IMR-90 (cell line): ENCODE measurements at regions not wholly inside any gene's neighbourhood (a gene's known extent, or its start where the extent isn't known, plus 50 kb on each side); places are given as distances from the start of the nearest gene placed in this dataset.

ENCODE experiments used
- ATAC-seq: fragments of 200-7000 bp; cut with Tn5 transposase; 2 replicates; pipeline ENCODE4 v1.9.1; 2020; ENCODE audit warnings: low read depth, mild to moderate bottlenecking, moderate library complexity
- BruUV-seq: library from RNA; stranded (reverse); fragments of 400-500 nt; replicated peaks from 2 replicates; lab custom pipeline; 2021; lab: Mats Ljungman, UMichigan
- CTCF ChIA-PET: fragments of 300-600 bp; formaldehyde crosslinking; extraction: SDS; loops from one replicate; lab custom pipeline; 2021; ENCODE audit warnings: antibody characterized with exemption; lab: Yijun Ruan, JAX
- POLR2A ChIA-PET: fragments of 300-600 bp; sonication (Branson Sonifier 250); formaldehyde crosslinking; loops from one replicate; lab custom pipeline; 2022; ENCODE audit warnings: antibody characterized with exemption; ENCODE audit not compliant: unreplicated experiment; lab: Charles Lee
- DNase-seq: peaks from one replicate; pipeline ENCODE4 v3.0.0; 2013
- H2AFZ ChIP-seq: replicated peaks from 2 replicates; pipeline ENCODE3; 2013; ENCODE audit warnings: low read length, mild to moderate bottlenecking; ENCODE audit not compliant: poor library complexity
- H2AK5ac ChIP-seq: 2 replicates; pipeline ENCODE4 v1.6.1; 2013; ENCODE audit warnings: low read depth, low read length, inconsistent platforms
- H2AK9ac ChIP-seq: replicated peaks from 2 replicates; pipeline ENCODE3; 2013; ENCODE audit warnings: mild to moderate bottlenecking, low read depth, low read length, moderate library complexity; ENCODE audit not compliant: poor library complexity
- H2BK120ac ChIP-seq: 2 replicates; pipeline ENCODE4 v1.6.1; 2013; ENCODE audit warnings: low read depth, low read length, inconsistent platforms
- H2BK15ac ChIP-seq: 3 replicates; pipeline ENCODE4 v1.6.1; 2013; ENCODE audit warnings: low read depth, low read length, inconsistent platforms
- H2BK20ac ChIP-seq: 2 replicates; pipeline ENCODE4 v1.6.1; 2013; ENCODE audit warnings: low read depth, mild to moderate bottlenecking, inconsistent platforms, low read length, moderate library complexity
- H2BK5ac ChIP-seq: 2 replicates; pipeline ENCODE4 v1.6.1; 2013; ENCODE audit warnings: mild to moderate bottlenecking, low read depth, low read length, inconsistent platforms; ENCODE audit not compliant: poor library complexity, severe bottlenecking
- H3K14ac ChIP-seq: replicated peaks from 2 replicates; pipeline ENCODE4 v1.6.1; 2013; ENCODE audit warnings: low read depth, low read length, inconsistent platforms
- H3K18ac ChIP-seq: 2 replicates; pipeline ENCODE4 v1.6.1; 2013; ENCODE audit warnings: low read depth, low read length, control low read depth
- H3K23ac ChIP-seq: 2 replicates; pipeline ENCODE4 v1.6.1; 2013; ENCODE audit warnings: low read depth, low read length, inconsistent platforms
- H3K27ac ChIP-seq: 2 replicates; pipeline ENCODE4 v1.5.1; 2013; ENCODE audit warnings: mild to moderate bottlenecking, control low read depth, low read length; ENCODE audit not compliant: insufficient read depth
- H3K27me3 ChIP-seq: 2 replicates; pipeline ENCODE4 v1.6.1; 2013; ENCODE audit warnings: low read length; ENCODE audit not compliant: control insufficient read depth, insufficient read depth
- H3K36me3 ChIP-seq: 2 replicates; pipeline ENCODE4 v1.6.1; 2013; ENCODE audit warnings: low read length, mixed read lengths; ENCODE audit not compliant: control insufficient read depth, insufficient read depth
- H3K4ac ChIP-seq: 2 replicates; pipeline ENCODE4 v1.6.1; 2013; ENCODE audit warnings: low read depth, low read length, inconsistent platforms
- H3K4me1 ChIP-seq: 2 replicates; pipeline ENCODE4 v1.6.1; 2013; ENCODE audit warnings: low read length, mixed read lengths; ENCODE audit not compliant: control insufficient read depth, insufficient read depth
- H3K4me2 ChIP-seq: 2 replicates; pipeline ENCODE4 v1.6.1; 2013; ENCODE audit warnings: low read depth, mild to moderate bottlenecking, control low read depth, low read length, moderate library complexity
- H3K4me3 ChIP-seq: 2 replicates; pipeline ENCODE4 v1.5.1; 2013; ENCODE audit warnings: low read depth, mild to moderate bottlenecking, control low read depth, low read length, moderate library complexity; ENCODE audit not compliant: insufficient read depth
- H3K56ac ChIP-seq: 2 replicates; pipeline ENCODE4 v1.6.1; 2013; ENCODE audit warnings: low read length, inconsistent platforms; ENCODE audit not compliant: insufficient read depth; ENCODE audit errors: extremely low read depth
- H3K79me1 ChIP-seq, 2 experiments: 2 replicates each; pipeline ENCODE4 v1.6.1; 2013; ENCODE audit warnings: low read length in 2 of 2, inconsistent platforms in 1 of 2, low read depth in 1 of 2
- H3K9ac ChIP-seq: 2 replicates; pipeline ENCODE4 v1.6.1; 2013; ENCODE audit warnings: low read depth, low read length, control low read depth
- H3K9me1 ChIP-seq: 2 replicates; pipeline ENCODE4 v1.6.1; 2013; ENCODE audit warnings: low read length, inconsistent platforms; ENCODE audit not compliant: insufficient read depth
- H3K9me3 ChIP-seq: 2 replicates; pipeline ENCODE4 v1.6.1; 2013; ENCODE audit warnings: low read length; ENCODE audit not compliant: control insufficient read depth, insufficient read depth
- H4K20me1 ChIP-seq: 2 replicates; pipeline ENCODE4 v1.6.1; 2013; ENCODE audit warnings: low read length, inconsistent platforms; ENCODE audit not compliant: insufficient read depth
- H4K5ac ChIP-seq: 2 replicates; pipeline ENCODE4 v1.6.1; 2013; ENCODE audit warnings: mild to moderate bottlenecking, low read depth, low read length, control low read depth
- H4K8ac ChIP-seq, 2 experiments: 2 replicates each; pipeline ENCODE4 v1.6.1; 2013; ENCODE audit warnings: low read depth in 2 of 2, low read length in 2 of 2, control low read depth in 1 of 2, inconsistent platforms in 1 of 2
- H4K91ac ChIP-seq: 2 replicates; pipeline ENCODE4 v1.6.1; 2013; ENCODE audit warnings: low read depth, low read length, inconsistent platforms; ENCODE audit not compliant: insufficient read depth
- MAFK ChIP-seq: IDR thresholded peaks from 2 replicates; pipeline ENCODE4 v1.6.1; 2012; ENCODE audit warnings: low read depth, low read length, improper control_type of control experiment
- POLR2A ChIP-seq: IDR thresholded peaks from 2 replicates; pipeline ENCODE4 v1.6.1; 2012; ENCODE audit warnings: mild to moderate bottlenecking, low read depth, low read length
- WGBS, 2 experiments: methylation state at CpG; one replicate each; pipeline versions ENCODE4 v1.1.5 to v1.1.7; 2013; ENCODE audit warnings: missing lambda C conversion rate in 2 of 2; ENCODE audit not compliant: insufficient read length in 1 of 2; ENCODE audit errors: extremely low coverage in 2 of 2; 5-methylcytosine and 5-hydroxymethylcytosine counted together
- dilution Hi-C: fragments of 300-500 bp; cut with HindIII; formaldehyde crosslinking; loops from one replicate; pipeline ENCODE4 v1.14.3; 2018; ENCODE audit warnings: low sequenced_read_pairs; ENCODE audit not compliant: unreplicated experiment
- in situ Hi-C: fragments of 300-500 bp; cut with MboI; formaldehyde crosslinking; loops from 3 replicates; pipeline ENCODE4 v1.14.3; 2019; ENCODE audit warnings: low sequenced_read_pairs, inconsistent platforms, mixed read lengths
- intact Hi-C: fragments of 100-400 bp; cut with micrococcal nuclease; formaldehyde crosslinking; loops from 2 replicates; pipeline ENCODE4 v1.10.0; 2022

GRCh38 chr7:106512217-106512616, 148.7 kb downstream of the CCDC71L start:
- DNase-seq (no peak), ATAC-seq (no peak)
- Histone ChIP-seq H2BK120ac (no peak overlapping the region), H2BK15ac (no peak overlapping the region), H4K91ac (no peak overlapping the region), H3K4me2 (no peak overlapping the region), H3K9me3 (no peaks in the 10 kb centered on the region), H3K4me1 (no peaks in the 10 kb centered on the region), H3K4me3 (no peak overlapping the region), H3K27me3 (no peaks in the 10 kb centered on the region; the same call in 1 of the 2 replicates), H3K23ac (no peak overlapping the region), H2AK5ac (no peak overlapping the region), H3K27ac (no peak overlapping the region), H2BK5ac (no peak overlapping the region), H3K79me1 (no peaks in the 10 kb centered on the region), H2BK20ac (no peak overlapping the region), H3K14ac (no peak overlapping the region; the same call in 1 of the 2 replicates), H3K9ac (no peak overlapping the region), H3K4ac (no peak overlapping the region), H3K9me1 (no peaks in the 10 kb centered on the region), H3K56ac (no peak overlapping the region), H4K20me1 (no peaks in the 10 kb centered on the region), H2AFZ (no peak overlapping the region), H2AK9ac (no peak overlapping the region), H3K36me3 (no peaks in the 10 kb centered on the region), H4K8ac (no peak overlapping the region), H3K18ac (no peak overlapping the region), H4K5ac (no peak overlapping the region)
- TF ChIP-seq MAFK = no peak
- no peak for TF ChIP-seq POLR2A
- in situ Hi-C loops = no loop called here
- CTCF ChIA-PET = interaction anchor here (0.5 to 1.0 kb wide), 2 partner anchors 31 to 50 kb away, joined by 3 read pairs; no protein-coding TSS in a partner anchor
- dilution Hi-C loops = no loop called here
- intact Hi-C loops = no loop called here
- POLR2A ChIA-PET = no interaction called here
- no CpG with 5 or more reads among the region's 2 CpGs for WGBS, 2 experiments
- no TSS peak for BruUV-seq
